ENCODE measurements at regions not wholly inside any gene's neighbourhood (a gene's known extent, or its start where the extent isn't known, plus 50 kb on each side); places are given as distances from the start of the nearest gene placed in this dataset.

- no peak for TF ChIP-seq CTCF (IDR thresholded peaks at IDR 0.05)
- no peak for TF ChIP-seq POLR2AphosphoS5 (IDR thresholded peaks at IDR 0.05)
- TF ChIP-seq POLR2A (IDR thresholded peaks at IDR 0.05) = no peak
These were observed 71.5 kb downstream of the COX7C start for GRCh38 chr5:86689103-86689729.

Measured in breast epithelium (tissue), 3 donors.